C4-2B (cell line): ENCODE measurements at regions not wholly inside any gene's neighbourhood (a gene's known extent, or its start where the extent isn't known, plus 50 kb on each side); places are given as distances from the start of the nearest gene placed in this dataset.

Source experiments
- H3K27ac ChIP-seq: fragments of 450-650 bp; 2 replicates; pipeline ENCODE4 v1.5.1; 2017
- CTCF ChIP-seq: fragments of 450-650 bp; conservative IDR thresholded peaks from 2 replicates; pipeline ENCODE4 v1.5.1; 2017; ENCODE audit warnings: mild to moderate bottlenecking
- ZFX ChIP-seq: fragments of 450-650 bp; IDR thresholded peaks from 2 replicates; pipeline ENCODE4 v1.6.1; 2017

- H3K27ac ChIP-seq: no peak overlapping the region
- no peak for TF ChIP-seq CTCF
- TF ChIP-seq ZFX: no peak
These were observed 50.4 kb upstream of the PPP2R2D start for GRCh38 chr10:131850383-131850870.
